Left colon (tissue), 2 donors: ENCODE measurements at regions not wholly inside any gene's neighbourhood (a gene's known extent, or its start where the extent isn't known, plus 50 kb on each side); places are given as distances from the start of the nearest gene placed in this dataset.
"Not testable (repeated sequence)": the region's sequence is repeated elsewhere in the genome, so short reads cannot be mapped to it uniquely, and the experiment has no call there.

Source experiments
- ATAC-seq: fragments of 200-7000 bp; cut with Tn5 transposase; one replicate; pipeline ENCODE4 v1.9.1; 2020; ENCODE audit warnings: mild to moderate bottlenecking, moderate library complexity
- DNase-seq, 2 donors: peaks; one replicate each; pipeline ENCODE4 v3.0.0-alpha.2; 2020
- intact Hi-C, 2 donors: fragments of 100-400 bp; cut with DNase I in 1 of 2; cut with micrococcal nuclease in 1 of 2; formaldehyde crosslinking; loops; one replicate each; pipeline versions ENCODE4 v1.11.2 to v1.14.0; 2022; cut with DNase I, micrococcal nuclease
- donor health status: DM: no; HTN: no; CAD: no.
- donor health status: DM: yes; HTN: yes; CAD: no.

- intact Hi-C loops, result no loop called here
- ATAC-seq, result no peak
- no peak for DNase-seq
Observed at GRCh38 chr19:20482721-20483120, 82.9 kb downstream of the ZNF737 start.

GRCh38 chr19:20481736-20482135 is 83.8 kb downstream of the ZNF737 start:
- no peak for ATAC-seq
- DNase-seq, result no peak
- intact Hi-C loops, result no loop called here

GRCh38 chr19:20479483-20479882 is 86.1 kb downstream of the ZNF737 start:
- intact Hi-C loops, result no loop called here
- ATAC-seq (no peak), DNase-seq (no peak)

- ATAC-seq, result no peak
- DNase-seq, result no peak
- intact Hi-C loops, result no loop called here
Observed at GRCh38 chr19:20478936-20479335, 86.6 kb downstream of the ZNF737 start.

- intact Hi-C loops, result no loop called here
- DNase-seq (no peak), ATAC-seq (no peak)
Observed at GRCh38 chr19:20472854-20473253, 92.7 kb downstream of the ZNF737 start.

GRCh38 chr19:20471431-20471830 is 94.2 kb downstream of the ZNF737 start:
- intact Hi-C loops, result no loop called here
- ATAC-seq, result no peak
- no peak for DNase-seq

GRCh38 chr19:20470345-20471135 is 95.0 kb downstream of the ZNF737 start:
- intact Hi-C loops, result no loop called here
- no peak for DNase-seq
- no peak for ATAC-seq

- ATAC-seq, DNase-seq, intact Hi-C loops: not testable (repeated sequence)
Observed at GRCh38 chr19:20466638-20466990, 99.0 kb downstream of the ZNF737 start.

GRCh38 chr19:20465922-20466637 is 99.5 kb downstream of the ZNF737 start:
- DNase-seq, intact Hi-C loops, ATAC-seq: not testable (repeated sequence)

GRCh38 chr19:20453425-20453935 is 112.1 kb downstream of the ZNF737 start:
- no peak for ATAC-seq

GRCh38 chr19:20444202-20444885 is 121.2 kb downstream of the ZNF737 start:
- DNase-seq, result no peak
- intact Hi-C loops, result no loop called here
- no peak for ATAC-seq

More at GRCh38 chr19:20453425-20453935, 112.1 kb downstream of the ZNF737 start:
- no peak for DNase-seq
- intact Hi-C loops, result no loop called here

GRCh38 chr19:20432266-20432842 is 133.2 kb downstream of the ZNF737 start:
- ATAC-seq, intact Hi-C loops: not testable (repeated sequence)
- peak in 1 of 2 donors; percentile 3 for DNase-seq

GRCh38 chr19:20431826-20432225 is 133.8 kb downstream of the ZNF737 start:
- DNase-seq (no peak), ATAC-seq (no peak)
- intact Hi-C loops, result no loop called here

GRCh38 chr19:20423381-20424197 is 142.0 kb downstream of the ZNF737 start:
- DNase-seq (peak; percentile 23 to 32), ATAC-seq (peak; percentile 42)
- intact Hi-C loops, result no loop called here

GRCh38 chr19:20422216-20423205 is 143.1 kb downstream of the ZNF737 start:
- ATAC-seq (no peak), DNase-seq (no peak)
- intact Hi-C loops, result no loop called here

GRCh38 chr19:20416661-20417060 is 148.9 kb downstream of the ZNF737 start:
- DNase-seq (no peak), ATAC-seq (no peak)
- intact Hi-C loops, result no loop called here

- ATAC-seq (no peak), DNase-seq (no peak)
- intact Hi-C loops, result loop anchor here in 1 of 2 donors (5.0 kb wide), 1 partner anchor 123 kb away; no protein-coding TSS in a partner anchor
Observed at GRCh38 chr19:20414120-20414519, 151.5 kb downstream of the ZNF737 start.
